ENCODE measurements at regions not wholly inside any gene's neighbourhood (a gene's known extent, or its start where the extent isn't known, plus 50 kb on each side); places are given as distances from the start of the nearest gene placed in this dataset.

GRCh38 chr16:27720731-27721530 lies 171.0 kb downstream of the KATNIP start:
- no peak overlapping the region for H3K9ac ChIP-seq (ENCODE audit: insufficient read depth, low read length, poor library complexity, severe bottlenecking)
- H3K27ac Mint-ChIP-seq: no peak overlapping the region

More at GRCh38 chr16:27720731-27721530, 171.0 kb downstream of the KATNIP start:
- no peak overlapping the region for H3K4me2 ChIP-seq (replicated peaks; ENCODE audit: extremely low read depth, low read length, poor library complexity, severe bottlenecking)
- H3K36me3 ChIP-seq (replicated peaks in 1 of 2; ENCODE audit: control insufficient read depth in 1 of 2, insufficient read depth in 2 of 2, low read length in 2 of 2): peaks cover 12 to 53% of the 10 kb centered on the region in 2 donors
- 98% methylated on average over 14 of the region's 20 CpGs for WGBS (ENCODE audit: insufficient coverage)
- H3K27me3 ChIP-seq (ENCODE audit: control insufficient read depth in 2 of 2, insufficient read depth in 2 of 2, low read length in 2 of 2): no peaks in the 10 kb centered on the region
- no peaks in the 10 kb centered on the region for H3K4me1 ChIP-seq (ENCODE audit: control insufficient read depth in 1 of 2, insufficient read depth in 2 of 2, low read length in 2 of 2)
- no peak overlapping the region for H3K4me3 Mint-ChIP-seq
- TF ChIP-seq CTCF (IDR thresholded peaks at IDR 0.05): no peak
- peaks cover 2% of the 10 kb centered on the region for H3K4me1 Mint-ChIP-seq
- no peak for DNase-seq
- H3K79me2 ChIP-seq (ENCODE audit: insufficient read depth, low read length): no peaks in the 10 kb centered on the region
- H3K27ac ChIP-seq (ENCODE audit: low read depth in 1 of 2, low read length in 2 of 2): no peak overlapping the region
- H3K9me3 ChIP-seq (replicated peaks in 1 of 2; ENCODE audit: control insufficient read depth in 1 of 2, insufficient read depth in 1 of 2, low read length in 2 of 2): no peaks in the 10 kb centered on the region
- H4K20me1 ChIP-seq (ENCODE audit: insufficient read depth, low read length): no peaks in the 10 kb centered on the region
- peaks cover 0 to under 1% (median 0%) of the 10 kb centered on the region in 3 donors for H3K27me3 Mint-ChIP-seq (ENCODE audit: low read depth in 3 of 3)
- intact Hi-C loops (cut with micrococcal nuclease): no loop called here
- no peak overlapping the region for H2AFZ ChIP-seq (ENCODE audit: insufficient read depth, low read depth, low read length, poor library complexity, severe bottlenecking)
- H3K36me3 Mint-ChIP-seq: peaks cover 42 to 46% of the 10 kb centered on the region in 2 donors
- no peaks in the 10 kb centered on the region for H3K9me3 Mint-ChIP-seq
- no peak overlapping the region for H3K4me3 ChIP-seq (replicated peaks in 1 of 3; ENCODE audit: low read depth in 2 of 3, low read length in 3 of 3)

Measured in CD14-positive monocyte (primary cell).